Large intestine (tissue), 3 donors: ENCODE measurements at regions not wholly inside any gene's neighbourhood (a gene's known extent, or its start where the extent isn't known, plus 50 kb on each side); places are given as distances from the start of the nearest gene placed in this dataset.

Experiments
- DNase-seq, 2 donors: peaks; one replicate each; pipeline versions ENCODE4 v3.0.0 to v3.0.0-alpha.2; 2013
- H3K27ac ChIP-seq: one replicate; pipeline ENCODE4 v1.5.1; 2013; ENCODE audit warnings: low read length
- H3K27me3 ChIP-seq: 2 replicates; pipeline ENCODE4 v1.6.1; 2013; ENCODE audit warnings: low read length; ENCODE audit not compliant: control insufficient read depth, insufficient read depth
- H3K36me3 ChIP-seq: 2 replicates; pipeline ENCODE4 v1.6.1; 2013; ENCODE audit warnings: low read length; ENCODE audit not compliant: control insufficient read depth, insufficient read depth
- H3K4me1 ChIP-seq: one replicate; pipeline ENCODE4 v1.6.1; 2013; ENCODE audit warnings: low read length; ENCODE audit not compliant: control insufficient read depth, insufficient read depth
- H3K4me3 ChIP-seq: one replicate; pipeline ENCODE4 v1.5.1; 2013; ENCODE audit warnings: low read length
- H3K9me3 ChIP-seq: one replicate; pipeline ENCODE4 v1.6.1; 2013; ENCODE audit warnings: mild to moderate bottlenecking, low read depth, low read length, moderate library complexity; ENCODE audit not compliant: control insufficient read depth
- WGBS: methylation state at CpG from one replicate; pipeline ENCODE4 v1.1.5; 2013; ENCODE audit warnings: low lambda C conversion rate; ENCODE audit not compliant: insufficient coverage; 5-methylcytosine and 5-hydroxymethylcytosine counted together

- Histone ChIP-seq H3K4me1 (no peaks in the 10 kb centered on the region), H3K27ac (no peak overlapping the region), H3K27me3 (no peaks in the 10 kb centered on the region), H3K4me3 (no peak overlapping the region), H3K9me3 (peaks cover 4% of the 10 kb centered on the region), H3K36me3 (no peaks in the 10 kb centered on the region)
- no peak for DNase-seq
- 31% methylated on average over 2 of the region's 8 CpGs for WGBS
Observed at GRCh38 chr2:3009005-3009404, 368.6 kb downstream of the EIPR1 start.

- no peak overlapping the region for H3K27ac ChIP-seq
- no peaks in the 10 kb centered on the region for H3K27me3 ChIP-seq
- H3K4me3 ChIP-seq: no peak overlapping the region
- H3K9me3 ChIP-seq: peaks cover 4% of the 10 kb centered on the region
- DNase-seq: no peak
- no peaks in the 10 kb centered on the region for H3K36me3 ChIP-seq
- 60% methylated on average over 1 of the region's 4 CpGs for WGBS
- no peaks in the 10 kb centered on the region for H3K4me1 ChIP-seq
Observed at GRCh38 chr2:3008561-3008960, 369.1 kb downstream of the EIPR1 start.

DNA sequence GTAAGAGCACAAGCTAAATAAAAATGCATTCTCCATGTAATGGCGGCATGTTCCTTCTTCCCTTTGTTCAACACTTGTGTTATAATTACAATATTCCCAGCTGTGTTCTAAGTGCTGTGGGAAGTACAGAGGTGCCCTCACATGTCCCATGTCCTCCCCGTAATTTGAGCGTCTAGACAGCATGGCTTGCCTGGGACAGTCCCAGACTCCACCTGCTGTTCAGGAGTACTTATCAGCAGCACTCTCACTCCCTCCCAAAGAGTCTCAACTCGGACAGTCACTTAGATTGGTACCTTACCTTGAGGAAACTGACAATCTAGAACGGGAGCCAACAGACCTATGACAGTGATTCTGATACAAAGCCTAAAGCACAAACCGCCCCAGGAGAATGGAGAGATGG is 370.5 kb downstream of the EIPR1 start:
- WGBS: no CpG with 5 or more reads among the region's 6 CpGs
- H3K9me3 ChIP-seq: no peaks in the 10 kb centered on the region
- no peaks in the 10 kb centered on the region for H3K27me3 ChIP-seq
- no peak overlapping the region for H3K27ac ChIP-seq
- H3K4me1 ChIP-seq: no peaks in the 10 kb centered on the region
- DNase-seq: no peak
- no peak overlapping the region for H3K4me3 ChIP-seq
- no peaks in the 10 kb centered on the region for H3K36me3 ChIP-seq

DNA sequence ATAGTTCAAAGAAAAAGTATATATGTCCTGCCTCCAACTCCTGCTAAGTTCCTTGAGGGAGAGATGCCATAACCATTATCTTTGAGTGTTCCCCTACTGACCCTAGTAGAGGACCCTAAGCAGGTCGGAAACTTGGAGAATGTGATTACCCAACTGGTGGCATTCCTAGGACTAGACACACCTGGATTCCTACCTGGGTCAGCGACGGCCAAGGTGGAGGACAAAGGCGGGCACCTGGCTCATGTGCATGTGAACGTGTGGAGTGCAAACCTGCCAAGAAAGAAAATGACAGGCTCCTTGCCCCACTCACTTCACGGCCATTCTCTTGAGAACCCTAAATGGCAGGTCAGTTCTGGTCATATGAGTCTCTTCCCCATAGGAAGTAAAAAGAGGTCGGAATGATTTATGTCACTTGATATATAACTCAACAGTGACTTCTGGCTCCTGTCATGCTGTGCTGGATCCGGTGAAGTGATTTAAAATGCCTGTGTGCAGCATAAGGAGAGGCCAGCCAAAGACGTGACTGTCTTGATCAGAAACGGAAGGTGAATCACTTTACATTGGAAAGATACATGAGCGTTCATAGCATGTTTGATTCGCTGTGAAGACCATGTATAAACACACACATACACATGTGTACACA is 371.6 kb downstream of the EIPR1 start:
- H3K36me3 ChIP-seq: no peaks in the 10 kb centered on the region
- no peak for DNase-seq
- WGBS: 100% methylated on average over 2 of the region's 12 CpGs

GRCh38 chr2:3001615-3002560 is 375.7 kb downstream of the EIPR1 start:
- H3K36me3 ChIP-seq: no peaks in the 10 kb centered on the region
- no peaks in the 10 kb centered on the region for H3K27me3 ChIP-seq
- no peak overlapping the region for H3K27ac ChIP-seq
- DNase-seq: no peak
- no peak overlapping the region for H3K4me3 ChIP-seq
- 56% methylated on average over 5 of the region's 18 CpGs for WGBS
- no peaks in the 10 kb centered on the region for H3K4me1 ChIP-seq
- H3K9me3 ChIP-seq: no peaks in the 10 kb centered on the region

More for the DNA sequence above, 371.6 kb downstream of the EIPR1 start:
- H3K9me3 ChIP-seq: no peaks in the 10 kb centered on the region
- H3K4me3 ChIP-seq: no peak overlapping the region
- H3K4me1 ChIP-seq: no peaks in the 10 kb centered on the region
- H3K27me3 ChIP-seq: no peaks in the 10 kb centered on the region
- no peak overlapping the region for H3K27ac ChIP-seq

GRCh38 chr2:3000968-3001367 is 376.6 kb downstream of the EIPR1 start:
- H3K36me3 ChIP-seq: no peaks in the 10 kb centered on the region
- H3K4me3 ChIP-seq: no peak overlapping the region
- WGBS: no CpG with 5 or more reads among the region's 6 CpGs
- H3K4me1 ChIP-seq: no peaks in the 10 kb centered on the region
- DNase-seq: no peak
- no peak overlapping the region for H3K27ac ChIP-seq
- H3K27me3 ChIP-seq: no peaks in the 10 kb centered on the region
- H3K9me3 ChIP-seq: no peaks in the 10 kb centered on the region

DNA sequence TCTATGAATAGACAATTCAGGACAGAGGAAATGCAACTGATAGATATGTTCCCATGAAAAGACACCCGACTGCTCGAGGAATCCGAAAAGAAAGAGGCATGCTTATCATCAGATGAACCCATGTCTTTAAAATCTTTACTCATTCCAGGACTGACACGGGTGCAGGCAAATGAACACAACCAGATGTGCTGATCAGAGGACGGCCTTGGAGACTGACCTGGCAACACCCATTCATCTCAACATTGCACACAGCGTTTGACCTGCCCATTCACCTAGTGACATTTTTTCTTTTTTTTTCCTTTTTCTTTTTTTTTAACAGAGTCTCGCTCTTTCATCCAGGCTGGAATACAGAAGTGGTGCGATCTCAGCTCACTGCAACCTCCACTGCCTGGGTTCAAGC is 377.5 kb downstream of the EIPR1 start:
- Histone ChIP-seq H3K9me3 (no peaks in the 10 kb centered on the region), H3K27ac (no peak overlapping the region), H3K27me3 (no peaks in the 10 kb centered on the region), H3K36me3 (no peaks in the 10 kb centered on the region), H3K4me1 (no peaks in the 10 kb centered on the region), H3K4me3 (no peak overlapping the region)
- no peak for DNase-seq
- WGBS: 80% methylated on average over 3 of the region's 8 CpGs

- no peaks in the 10 kb centered on the region for H3K4me1 ChIP-seq
- DNase-seq: no peak
- no peak overlapping the region for H3K27ac ChIP-seq
- H3K27me3 ChIP-seq: no peaks in the 10 kb centered on the region
- no peaks in the 10 kb centered on the region for H3K36me3 ChIP-seq
- WGBS: 40% methylated on average over 1 of the region's 9 CpGs
- H3K9me3 ChIP-seq: no peaks in the 10 kb centered on the region
- no peak overlapping the region for H3K4me3 ChIP-seq
Observed at GRCh38 chr2:2998971-2999370, 378.6 kb downstream of the EIPR1 start.

DNA sequence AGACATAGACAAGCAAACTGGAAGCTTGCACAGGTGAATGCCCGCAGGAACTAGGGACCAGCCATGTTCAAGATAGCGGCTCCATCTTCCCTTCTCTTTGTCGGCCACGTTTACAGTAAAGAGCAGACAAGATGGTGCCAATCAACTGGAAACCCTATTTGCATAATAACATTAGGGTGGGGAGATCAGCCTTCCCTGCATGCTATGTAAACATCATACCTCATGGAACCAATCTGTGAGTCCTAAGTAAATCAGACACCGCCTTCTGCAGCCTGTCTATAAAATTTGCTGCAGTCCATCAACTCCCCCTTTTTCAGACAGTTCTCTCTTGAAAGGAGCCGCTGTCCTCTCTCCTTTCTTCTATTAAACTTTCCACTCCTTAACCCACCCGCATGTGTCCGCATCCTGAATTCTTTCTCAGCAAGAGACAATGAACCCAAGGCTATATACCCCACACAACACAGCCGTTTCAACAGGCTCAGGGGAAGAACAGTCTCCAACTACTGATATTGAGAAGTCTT is 384.4 kb downstream of the EIPR1 start:
- no peak overlapping the region for H3K4me3 ChIP-seq
- no peaks in the 10 kb centered on the region for H3K36me3 ChIP-seq
- DNase-seq: no peak
- no peaks in the 10 kb centered on the region for H3K4me1 ChIP-seq
- no peaks in the 10 kb centered on the region for H3K9me3 ChIP-seq
- no peak overlapping the region for H3K27ac ChIP-seq
- no peaks in the 10 kb centered on the region for H3K27me3 ChIP-seq
- no CpG with 5 or more reads among the region's 9 CpGs for WGBS

DNA sequence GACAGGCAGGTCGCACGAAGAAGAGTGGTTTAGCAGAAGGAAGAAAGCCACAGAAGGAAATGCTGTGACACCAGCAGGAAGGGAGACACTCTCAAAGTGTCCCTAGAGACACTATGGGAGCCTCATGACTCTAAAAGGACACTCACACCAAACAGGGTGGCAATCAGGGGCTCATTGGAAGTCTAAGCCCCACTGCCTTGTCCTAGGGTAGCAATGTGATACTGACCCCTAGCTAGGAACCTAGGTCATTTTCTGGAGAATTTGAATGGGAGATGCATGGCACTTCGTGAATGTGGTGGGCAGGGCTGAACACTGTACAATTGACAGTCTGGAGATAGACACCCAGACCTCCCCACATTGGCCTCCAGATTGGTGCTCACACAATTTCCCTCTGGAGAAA is 385.0 kb downstream of the EIPR1 start:
- WGBS: 92% methylated on average over 2 of the region's 3 CpGs
- Histone ChIP-seq H3K4me1 (no peaks in the 10 kb centered on the region), H3K27me3 (no peaks in the 10 kb centered on the region), H3K36me3 (no peaks in the 10 kb centered on the region), H3K4me3 (no peak overlapping the region), H3K27ac (no peak overlapping the region), H3K9me3 (no peaks in the 10 kb centered on the region)
- no peak for DNase-seq
